Transverse colon (tissue), 4 donors: ENCODE measurements at regions not wholly inside any gene's neighbourhood (a gene's known extent, or its start where the extent isn't known, plus 50 kb on each side); places are given as distances from the start of the nearest gene placed in this dataset.

Experiments
- DNase-seq: peaks from one replicate; pipeline ENCODE4 v3.0.0-alpha.2; 2019
- H3K27ac ChIP-seq, 4 donors: fragments of 200-600 bp; sonication (generic); 2 replicates each; pipeline ENCODE4 v1.5.1; 2016 to 2018; ENCODE audit warnings: inconsistent platforms in 4 of 4
- H3K27me3 ChIP-seq: fragments of 200-600 bp; sonication (generic); 2 replicates; pipeline ENCODE4 v1.5.1; 2017; ENCODE audit warnings: inconsistent platforms
- H3K36me3 ChIP-seq, 4 donors: fragments of 200-600 bp; sonication (generic); 2 replicates each; pipeline ENCODE4 v1.5.1; 2017 to 2019; ENCODE audit warnings: inconsistent platforms in 4 of 4
- H3K4me1 ChIP-seq, 4 donors: fragments of 200-600 bp; sonication (generic); 2 replicates each; pipeline ENCODE4 v1.5.1; 2017 to 2020; ENCODE audit warnings: inconsistent platforms in 4 of 4
- H3K4me3 ChIP-seq, 4 donors: fragments of 200-600 bp; sonication (generic); 1 replicate in 1 of 4; 2 replicates in 3 of 4; pipeline versions ENCODE4 v1.5.1 to v1.6.1; 2017 to 2019; ENCODE audit warnings: inconsistent platforms in 4 of 4
- H3K9me3 ChIP-seq, 2 donors: fragments of 200-600 bp; sonication (generic); 2 replicates each; pipeline ENCODE4 v1.5.1; 2017 to 2019; ENCODE audit warnings: inconsistent platforms in 2 of 2
- CTCF ChIP-seq, 5 experiments: fragments of 200-600 bp in 3 of 5; fragments of 450-650 bp in 2 of 5; sonication (generic) in 3 of 5; IDR thresholded peaks; 1 replicate in 2 of 5; 2 replicates in 3 of 5; pipeline ENCODE4 v1.5.1; 2016 to 2017; ENCODE audit warnings: antibody characterized with exemption in 5 of 5, inconsistent platforms in 3 of 5, mild to moderate bottlenecking in 2 of 5, moderate library complexity in 1 of 5
- EP300 ChIP-seq: sonication (generic); formaldehyde crosslinking; IDR thresholded peaks from one replicate; pipeline ENCODE4 v1.6.1; 2017; ENCODE audit warnings: antibody characterized with exemption, low read depth
- POLR2A ChIP-seq: fragments of 450-650 bp; IDR thresholded peaks from one replicate; pipeline ENCODE4 v1.6.1; 2016; ENCODE audit warnings: antibody characterized with exemption, mild to moderate bottlenecking, moderate library complexity
- POLR2AphosphoS5 ChIP-seq, 3 donors: sonication (generic); formaldehyde crosslinking; IDR thresholded peaks; one replicate each; pipeline ENCODE4 v1.6.1; 2016; ENCODE audit warnings: antibody characterized with exemption in 3 of 3
- WGBS, 2 donors: methylation state at CpG; one replicate each; pipeline ENCODE4 v1.1.5; 2018; ENCODE audit warnings: low coverage in 1 of 2; 5-methylcytosine and 5-hydroxymethylcytosine counted together
- in situ Hi-C, 4 donors: fragments of 200-750 bp; cut with MboI; loops; one replicate each; pipeline versions ENCODE4 v1.15.0 to v1.15.1; 2017; ENCODE audit warnings: low sequenced_read_pairs in 3 of 4, low pct_ligation_motif_present in 1 of 4, low pct_unique_long_range_greater_than_20kb in 1 of 4
- intact Hi-C: fragments of 100-400 bp; cut with DNase I; formaldehyde crosslinking; loops from one replicate; pipeline ENCODE4 v1.15.1; 2023; ENCODE audit warnings: low total_unique reads

GRCh38 chr6:165758441-165758840 is 95.4 kb upstream of the PDE10A start:
- Histone ChIP-seq H3K36me3 (no peaks in the 10 kb centered on the region), H3K4me3 (no peak overlapping the region), H3K9me3 (peaks cover 0 to 5% of the 10 kb centered on the region in 2 donors), H3K4me1 (no peaks in the 10 kb centered on the region), H3K27ac (no peak overlapping the region), H3K27me3 (no peaks in the 10 kb centered on the region)
- no peak for DNase-seq
- in situ Hi-C loops (no loop called here), intact Hi-C loops (no loop called here)
- no peak for TF ChIP-seq POLR2AphosphoS5 (IDR thresholded peaks at IDR 0.05)
- TF ChIP-seq POLR2A = no peak
- TF ChIP-seq CTCF (IDR thresholded peaks at IDR 0.05) = no peak
- TF ChIP-seq EP300 = no peak

- 42 to 77% methylated on average over 2 to 4 of the region's 4 CpGs for WGBS, 2 donors
- in situ Hi-C loops = no loop called here
- Histone ChIP-seq H3K27ac (no peak overlapping the region), H3K4me3 (no peak overlapping the region), H3K4me1 (no peaks in the 10 kb centered on the region), H3K9me3 (no peaks in the 10 kb centered on the region), H3K36me3 (no peaks in the 10 kb centered on the region), H3K27me3 (no peaks in the 10 kb centered on the region)
- TF ChIP-seq POLR2A (no peak), POLR2AphosphoS5 (IDR thresholded peaks at IDR 0.05) (no peak), EP300 (no peak), CTCF (IDR thresholded peaks at IDR 0.05) (no peak)
- DNase-seq = no peak
- intact Hi-C loops = no loop called here
These were observed 92.5 kb upstream of the PDE10A start for GRCh38 chr6:165755583-165755982.

GRCh38 chr6:165753506-165753905 is 90.5 kb upstream of the PDE10A start:
- Histone ChIP-seq H3K4me3 (no peak overlapping the region), H3K27me3 (no peaks in the 10 kb centered on the region), H3K27ac (no peak overlapping the region), H3K9me3 (no peaks in the 10 kb centered on the region), H3K4me1 (no peaks in the 10 kb centered on the region), H3K36me3 (no peaks in the 10 kb centered on the region)
- TF ChIP-seq POLR2A (no peak), POLR2AphosphoS5 (IDR thresholded peaks at IDR 0.05) (no peak), CTCF (IDR thresholded peaks at IDR 0.05) (no peak)
- intact Hi-C loops (no loop called here), in situ Hi-C loops (no loop called here)
- no peak for DNase-seq

GRCh38 chr6:165752451-165752850 is 89.4 kb upstream of the PDE10A start:
- H3K4me3 ChIP-seq = no peak overlapping the region
- H3K4me1 ChIP-seq = no peaks in the 10 kb centered on the region
- WGBS, 2 donors = 86 to 89% methylated on average over 1 to 3 of the region's 3 CpGs
- TF ChIP-seq CTCF (IDR thresholded peaks at IDR 0.05) = no peak
- H3K36me3 ChIP-seq = no peaks in the 10 kb centered on the region
- no peaks in the 10 kb centered on the region for H3K9me3 ChIP-seq
- no peak for DNase-seq
- intact Hi-C loops (no loop called here), in situ Hi-C loops (no loop called here)
- H3K27me3 ChIP-seq = no peaks in the 10 kb centered on the region
- H3K27ac ChIP-seq = no peak overlapping the region
